HUDEP-2 (cell line): ENCODE measurements at regions not wholly inside any gene's neighbourhood (a gene's known extent, or its start where the extent isn't known, plus 50 kb on each side); places are given as distances from the start of the nearest gene placed in this dataset.

Experiments
- DNase-seq, 76 experiments: peaks; one replicate each; lab custom pipeline; 2025; ENCODE audit not compliant: unreplicated experiment in 76 of 76; lab: John Stamatoyannopoulos, UW

- no peak for DNase-seq
These were observed 61.3 kb upstream of the MEDAG start for GRCh38 chr13:30844548-30845296.

GRCh38 chr13:30845297-30846214 lies 60.5 kb upstream of the MEDAG start:
- DNase-seq = no peak

- DNase-seq = no peak
These were observed 59.8 kb upstream of the MEDAG start for GRCh38 chr13:30846311-30846710.

GRCh38 chr13:30846866-30847265 lies 59.2 kb upstream of the MEDAG start:
- no peak for DNase-seq

- no peak for DNase-seq
These were observed 58.3 kb upstream of the MEDAG start for GRCh38 chr13:30847650-30848307.

GRCh38 chr13:30848332-30849027 lies 57.6 kb upstream of the MEDAG start:
- DNase-seq = no peak

- DNase-seq = no peak
These were observed 56.5 kb upstream of the MEDAG start for GRCh38 chr13:30849611-30850010.

- no peak for DNase-seq
These were observed 55.7 kb upstream of the MEDAG start for GRCh38 chr13:30850204-30850866.

GRCh38 chr13:30850867-30851211 lies 55.2 kb upstream of the MEDAG start:
- no peak for DNase-seq

- no peak for DNase-seq
These were observed 54.4 kb upstream of the MEDAG start for GRCh38 chr13:30851697-30852096.

- no peak for DNase-seq
These were observed 50.5 kb upstream of the MEDAG start for GRCh38 chr13:30855569-30855968.

- DNase-seq = no peak
These were observed 49.9 kb upstream of the MEDAG start for GRCh38 chr13:30856005-30856790.
